ENCODE measurements at regions not wholly inside any gene's neighbourhood (a gene's known extent, or its start where the extent isn't known, plus 50 kb on each side); places are given as distances from the start of the nearest gene placed in this dataset.
"Not testable (repeated sequence)": the region's sequence is repeated elsewhere in the genome, so short reads cannot be mapped to it uniquely, and the experiment has no call there.

- DNase-seq (ENCODE audit: low read depth in 2 of 3, low spot score in 2 of 3), result no peak
Observed at GRCh38 chr20:56723331-56723730, 94.2 kb downstream of the TFAP2C start.

DNA sequence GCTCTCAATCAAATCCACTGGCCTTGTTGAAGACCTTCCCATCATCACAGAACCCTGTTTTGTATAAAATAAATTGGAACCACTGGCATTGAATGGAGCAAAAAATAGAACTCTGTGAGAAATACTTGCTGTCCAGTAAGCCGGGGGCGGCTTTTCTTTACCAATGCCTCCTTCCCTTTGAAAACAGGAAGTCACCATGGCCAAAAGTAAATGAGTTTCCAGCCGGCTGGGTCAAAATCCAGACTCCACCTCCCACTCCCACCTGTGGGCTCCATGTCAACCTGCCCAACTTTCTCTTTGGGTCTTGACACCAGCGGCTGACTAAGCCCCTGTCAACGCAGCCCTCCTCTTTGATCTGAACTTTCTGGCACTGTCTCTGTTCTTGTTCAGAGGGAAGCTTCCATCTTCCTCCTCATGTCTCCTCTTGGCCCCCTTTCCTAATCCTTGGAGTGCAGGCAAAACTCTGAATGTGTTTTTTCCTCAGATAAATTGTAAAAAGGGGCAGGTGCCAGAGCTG lies 95.2 kb downstream of the TFAP2C start:
- DNase-seq (ENCODE audit: low read depth in 2 of 3, low spot score in 2 of 3), result no peak

GRCh38 chr20:56730003-56730402 lies 100.9 kb downstream of the TFAP2C start:
- DNase-seq (ENCODE audit: low read depth in 2 of 3, low spot score in 2 of 3), result no peak

DNA sequence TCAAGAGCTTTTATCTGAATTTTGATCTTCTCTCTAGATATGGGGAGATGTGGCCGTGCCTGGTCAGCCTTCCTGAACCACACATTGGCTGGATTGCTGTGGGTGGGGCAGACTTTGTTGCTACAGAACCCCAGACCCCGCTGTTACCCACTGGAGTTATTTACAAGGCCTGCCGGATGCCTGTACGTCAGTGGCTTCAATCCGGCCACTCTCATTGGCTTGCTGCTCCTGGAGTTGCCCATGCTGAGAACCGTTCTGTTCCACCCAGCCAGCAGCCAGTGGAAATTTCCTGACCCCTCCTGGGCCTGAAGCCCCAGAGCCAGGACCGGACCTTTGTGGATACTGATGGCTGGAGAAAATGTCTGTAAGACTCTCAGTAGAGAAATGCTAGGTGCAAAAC lies 101.9 kb downstream of the TFAP2C start:
- DNase-seq (ENCODE audit: low read depth in 2 of 3, low spot score in 2 of 3), result no peak

DNA sequence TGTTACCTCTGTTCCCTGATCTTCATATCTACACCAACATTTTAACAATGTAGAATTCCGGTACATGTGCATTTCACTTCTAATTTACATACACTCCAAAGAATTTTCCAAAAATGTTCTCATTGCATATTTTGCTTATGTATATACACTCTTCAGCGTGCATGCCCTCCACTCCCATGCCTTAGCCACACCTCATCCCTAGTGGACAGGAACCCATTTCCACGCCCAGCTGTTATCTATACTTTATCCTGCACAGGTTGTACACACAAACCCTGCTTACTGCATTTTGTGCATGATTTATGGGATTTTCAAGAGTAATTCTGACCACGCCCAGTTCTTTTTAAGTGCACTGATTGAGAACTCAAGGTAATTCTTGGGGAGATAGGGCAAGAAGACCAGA lies 102.4 kb downstream of the TFAP2C start:
- DNase-seq (ENCODE audit: low read depth in 2 of 3, low spot score in 2 of 3), result no peak

DNA sequence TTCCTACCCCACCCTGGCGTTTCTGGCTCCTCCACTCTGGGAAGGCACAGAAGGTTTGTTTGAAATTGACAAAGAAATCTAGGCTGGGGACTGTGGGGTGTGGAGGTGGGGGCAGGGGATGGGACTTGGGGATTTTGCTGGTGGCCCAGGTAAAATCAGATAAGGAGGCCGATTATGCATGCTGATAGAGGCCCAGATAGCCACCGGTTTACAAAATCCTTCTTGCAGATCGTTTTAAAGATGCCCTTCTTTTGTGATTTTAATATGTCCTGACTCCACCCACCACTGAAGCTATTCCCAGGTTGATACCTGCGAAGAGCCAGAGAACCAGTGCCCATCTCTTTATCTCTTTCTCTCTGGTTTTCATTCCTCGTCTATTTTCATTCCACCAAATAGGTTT lies 104.9 kb downstream of the TFAP2C start:
- no peak for DNase-seq (ENCODE audit: low read depth in 2 of 3, low spot score in 2 of 3)

DNA sequence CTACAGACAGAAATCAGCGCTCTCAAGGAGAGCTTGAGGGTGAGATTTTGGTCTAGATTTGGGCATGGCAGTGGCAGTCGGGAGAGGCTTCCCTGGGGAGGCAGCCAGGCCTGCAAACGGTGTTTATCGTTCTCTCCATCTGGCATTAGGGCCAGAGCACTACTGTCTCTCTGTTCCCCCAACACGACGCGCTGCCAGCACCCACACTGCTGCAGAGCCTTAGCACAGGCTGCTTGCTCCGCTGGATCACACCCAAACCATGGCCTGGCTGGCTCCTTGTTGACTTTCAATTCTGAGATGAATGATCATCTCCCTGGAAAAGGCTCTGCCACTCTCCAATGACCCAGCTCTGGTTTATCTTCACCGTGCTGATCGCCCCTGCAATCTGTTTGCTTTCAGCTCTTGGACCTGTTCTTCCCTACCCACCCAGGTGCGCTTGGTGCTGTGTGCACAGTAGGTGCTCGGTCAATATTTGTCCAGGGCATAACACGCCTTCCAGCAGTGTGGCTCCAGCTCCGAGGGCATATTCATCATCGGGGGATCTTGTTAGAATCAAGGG lies 106.1 kb downstream of the TFAP2C start:
- no peak for DNase-seq (ENCODE audit: low read depth in 2 of 3, low spot score in 2 of 3)

DNA sequence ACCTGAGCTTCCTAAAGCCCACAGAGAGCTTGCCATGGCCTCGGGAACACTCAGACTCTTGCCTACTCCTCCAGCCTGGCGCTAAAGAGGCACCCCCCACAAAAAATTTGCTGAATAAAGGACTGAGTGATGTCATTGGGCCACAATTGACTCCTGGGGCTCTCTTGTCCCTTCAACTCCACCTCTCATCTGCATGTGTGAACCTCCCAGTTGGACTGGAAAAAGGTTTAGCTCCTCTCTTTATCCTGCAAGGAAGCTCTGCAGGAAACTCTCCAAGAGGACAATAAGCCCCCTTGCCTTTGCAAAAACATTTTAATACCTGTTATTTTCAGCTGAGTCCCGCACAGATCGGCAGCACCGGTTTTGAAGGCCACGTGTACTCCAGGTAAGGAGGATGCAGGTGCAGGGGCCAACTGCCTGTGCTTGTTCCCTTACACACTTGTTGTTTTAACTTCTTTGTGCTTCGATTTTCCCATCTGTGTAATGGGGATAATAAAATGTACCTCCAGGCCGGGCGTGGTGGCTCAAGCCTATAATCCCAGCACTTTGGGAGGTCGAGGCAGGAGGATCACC lies 107.3 kb downstream of the TFAP2C start:
- no peak for DNase-seq (ENCODE audit: low read depth in 2 of 3, low spot score in 2 of 3)

GRCh38 chr20:56744325-56744821 lies 115.3 kb downstream of the TFAP2C start:
- not testable (repeated sequence) for DNase-seq (ENCODE audit: low read depth in 2 of 3, low spot score in 2 of 3)

DNA sequence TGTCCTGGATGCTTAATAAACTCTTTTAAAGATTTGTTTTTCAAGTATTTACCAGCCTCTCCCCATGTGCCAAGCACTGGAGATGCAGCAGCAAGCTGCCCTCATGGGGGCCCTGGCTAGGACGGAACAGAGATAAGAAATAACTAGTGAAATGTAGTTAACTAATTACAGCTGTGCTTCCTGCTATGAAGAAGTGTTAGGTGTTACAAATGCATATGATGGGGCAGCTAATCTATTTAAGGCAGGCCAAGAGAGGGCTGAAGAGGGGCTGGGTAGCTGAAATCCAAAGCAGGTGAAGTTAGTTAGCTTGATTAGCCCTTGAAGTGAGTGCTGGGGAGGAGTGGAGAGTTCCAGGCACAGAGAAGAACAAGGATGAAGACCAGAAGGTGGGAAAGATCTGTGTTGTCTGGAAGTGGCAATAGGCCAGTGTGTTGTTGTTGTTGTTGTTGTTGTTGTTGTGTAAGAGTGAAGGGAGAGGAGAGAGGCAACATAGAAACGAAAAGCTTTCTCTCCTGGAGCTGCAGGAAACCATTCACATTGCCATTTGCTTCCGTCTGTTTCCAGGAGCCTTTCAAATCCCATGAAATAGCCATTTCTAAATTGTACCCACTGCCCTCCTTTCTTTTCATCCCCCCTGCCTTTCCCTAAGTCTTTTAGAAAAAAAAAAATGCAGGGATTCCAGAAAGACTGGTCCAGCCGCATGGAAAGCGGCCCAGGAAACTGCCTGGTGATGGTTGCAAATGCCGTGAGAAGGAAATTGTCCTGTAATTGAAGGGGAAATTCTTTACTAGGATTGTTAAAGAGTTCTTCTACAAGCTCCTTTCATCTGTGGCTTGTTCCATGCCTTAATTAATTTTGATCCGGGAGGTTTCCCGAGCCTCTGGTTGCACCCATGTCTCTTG lies 119.6 kb downstream of the TFAP2C start:
- DNase-seq (ENCODE audit: low read depth in 2 of 3, low spot score in 2 of 3), result no peak

DNA sequence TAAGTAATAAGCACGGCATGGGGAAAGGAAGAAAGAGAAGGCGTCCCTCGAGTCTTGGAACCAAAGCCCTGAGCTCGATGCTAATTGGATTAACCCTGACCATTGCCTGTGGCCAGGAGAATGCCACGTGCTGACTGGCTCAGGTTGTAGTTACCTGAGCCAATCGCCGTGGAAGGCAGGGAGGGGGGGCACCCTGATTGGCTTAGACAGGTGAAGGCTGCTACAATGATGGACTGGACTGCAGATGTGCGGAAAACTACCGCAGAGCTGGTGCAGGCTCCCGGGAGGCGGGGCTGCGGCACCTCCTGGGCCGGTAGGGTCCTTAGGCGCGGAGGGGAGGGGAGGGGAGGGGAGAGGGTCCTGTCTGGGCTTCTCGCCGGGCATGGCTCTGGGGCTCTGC lies 121.3 kb downstream of the TFAP2C start:
- DNase-seq (ENCODE audit: low read depth in 2 of 3, low spot score in 2 of 3), result no peak

- no peak for DNase-seq (ENCODE audit: low read depth in 2 of 3, low spot score in 2 of 3)
Observed at GRCh38 chr20:56752274-56752673, 123.2 kb downstream of the TFAP2C start.

- DNase-seq (ENCODE audit: low read depth in 2 of 3, low spot score in 2 of 3), result no peak
Observed at GRCh38 chr20:56755201-56755600, 126.1 kb downstream of the TFAP2C start.

GRCh38 chr20:56756658-56757057 lies 127.6 kb downstream of the TFAP2C start:
- not testable (repeated sequence) for DNase-seq (ENCODE audit: low read depth in 2 of 3, low spot score in 2 of 3)

- no peak for DNase-seq (ENCODE audit: low read depth in 2 of 3, low spot score in 2 of 3)
Observed at GRCh38 chr20:56758706-56759105, 129.6 kb downstream of the TFAP2C start.

- DNase-seq (ENCODE audit: low read depth in 2 of 3, low spot score in 2 of 3), result no peak
Observed at GRCh38 chr20:56759741-56760278, 130.7 kb downstream of the TFAP2C start.

- DNase-seq (ENCODE audit: low read depth in 2 of 3, low spot score in 2 of 3), result no peak
Observed at GRCh38 chr20:56760610-56761009, 131.5 kb downstream of the TFAP2C start.

- no peak for DNase-seq (ENCODE audit: low read depth in 2 of 3, low spot score in 2 of 3)
Observed at GRCh38 chr20:56761393-56761792, 132.3 kb downstream of the TFAP2C start.

DNA sequence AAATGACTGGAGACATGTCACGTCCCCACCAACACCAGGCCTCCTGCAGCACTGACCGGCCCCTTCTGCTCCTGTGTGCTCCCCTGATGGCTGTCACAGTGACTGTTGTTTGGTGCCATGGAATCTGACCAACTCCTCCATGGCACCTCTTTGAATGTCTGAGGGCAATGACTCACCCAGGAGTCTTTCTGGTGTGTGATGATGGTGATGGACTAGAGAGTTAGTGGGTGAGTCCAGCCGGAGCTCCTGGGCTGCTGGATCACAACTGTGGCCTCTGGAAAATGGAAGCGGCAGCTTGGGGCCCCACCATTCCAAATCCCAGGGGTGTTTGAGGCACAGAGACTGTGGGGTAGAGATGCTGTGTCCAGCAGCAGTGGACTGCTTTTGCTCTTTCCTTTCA lies 133.3 kb downstream of the TFAP2C start:
- no peak for DNase-seq (ENCODE audit: low read depth in 2 of 3, low spot score in 2 of 3)

DNA sequence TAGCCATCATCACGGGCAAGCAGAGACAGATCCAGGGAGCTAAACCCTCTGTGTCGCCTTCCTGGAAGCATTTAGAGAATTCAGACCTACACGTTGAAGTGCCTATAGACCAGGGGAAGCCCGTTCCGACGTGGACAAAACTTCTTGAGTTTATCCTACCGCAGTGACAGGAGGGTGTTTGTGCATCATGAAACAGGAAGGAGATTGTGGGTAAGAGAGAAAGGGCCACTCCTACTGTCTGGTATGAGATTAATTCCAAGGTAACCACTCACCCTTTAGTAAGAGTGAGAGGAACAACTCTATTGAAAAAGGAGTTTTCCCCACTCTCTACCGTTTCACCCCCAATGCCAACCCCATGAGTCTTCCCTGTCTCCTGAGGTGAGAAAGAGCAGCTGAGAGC lies 133.7 kb downstream of the TFAP2C start:
- no peak for DNase-seq (ENCODE audit: low read depth in 2 of 3, low spot score in 2 of 3)

GRCh38 chr20:56764671-56765070 lies 135.6 kb downstream of the TFAP2C start:
- DNase-seq (ENCODE audit: low read depth in 2 of 3, low spot score in 2 of 3), result no peak
